Globus pallidus (tissue), 1 donor: ENCODE measurements at regions not wholly inside any gene's neighbourhood (a gene's known extent, or its start where the extent isn't known, plus 50 kb on each side); places are given as distances from the start of the nearest gene placed in this dataset.
"Not testable (repeated sequence)": the region's sequence is repeated elsewhere in the genome, so short reads cannot be mapped to it uniquely, and the experiment has no call there.

Experiments
- DNase-seq: peaks from one replicate; pipeline ENCODE4 v3.0.0-alpha.2; 2015; ENCODE audit warnings: low spot score

- DNase-seq: no peak
Measured at GRCh38 chr10:36050763-36051499, 408.8 kb upstream of the FZD8 start.

- DNase-seq: no peak
Measured at GRCh38 chr10:36048780-36049179, 406.7 kb upstream of the FZD8 start.

- DNase-seq: no peak
Measured at GRCh38 chr10:36048236-36048635, 406.1 kb upstream of the FZD8 start.

GRCh38 chr10:36042135-36042534 is 400.0 kb upstream of the FZD8 start:
- no peak for DNase-seq

DNA sequence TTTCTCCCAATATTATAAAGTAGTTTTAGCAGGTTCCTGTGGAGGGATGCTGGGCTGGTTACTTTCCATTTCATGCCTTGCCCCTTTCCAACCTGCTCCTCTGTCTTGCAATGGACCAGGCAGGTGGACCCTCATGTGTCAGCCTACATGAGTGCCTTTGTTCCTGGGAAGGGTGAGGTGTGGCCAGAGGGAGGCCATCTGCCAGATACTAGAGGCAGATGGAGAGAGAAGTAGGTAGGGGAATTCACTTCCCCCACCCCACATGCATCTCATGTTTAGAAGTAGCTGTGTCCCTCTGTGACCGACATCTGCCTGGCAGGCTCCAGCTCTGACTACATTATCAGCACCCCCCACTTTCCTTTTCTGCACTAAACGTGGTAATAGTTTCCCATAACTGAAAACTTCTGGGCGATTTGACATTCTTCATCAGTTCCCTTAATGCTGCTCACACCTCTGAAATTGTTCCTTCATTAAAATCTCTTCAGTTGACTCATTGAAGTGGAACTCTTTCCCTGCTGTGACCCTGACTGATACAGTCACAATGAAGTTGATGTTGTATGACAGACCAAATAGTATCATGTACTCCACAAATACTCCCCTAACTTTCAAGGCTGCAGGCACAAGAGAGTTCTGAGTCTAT is 396.3 kb upstream of the FZD8 start:
- no peak for DNase-seq

DNA sequence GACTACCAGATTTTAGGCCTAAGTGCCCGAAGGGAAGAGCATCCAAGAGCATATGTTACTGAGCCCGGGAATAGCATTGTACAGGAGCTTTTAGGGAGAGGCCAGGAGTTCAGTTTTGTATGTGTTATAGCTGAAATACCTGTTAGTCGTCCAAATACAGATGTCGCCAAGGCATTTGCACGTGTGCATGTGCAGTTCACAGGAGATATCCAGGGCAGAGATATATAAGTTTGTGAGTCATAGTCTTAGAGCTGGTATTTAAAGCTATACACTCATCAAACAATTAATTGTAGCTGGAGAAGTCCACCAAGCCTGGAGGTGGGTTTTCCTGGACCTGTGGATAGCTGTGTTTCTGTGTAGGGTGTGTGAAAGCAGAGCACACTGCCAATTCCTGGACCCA is 394.0 kb upstream of the FZD8 start:
- no peak for DNase-seq

DNA sequence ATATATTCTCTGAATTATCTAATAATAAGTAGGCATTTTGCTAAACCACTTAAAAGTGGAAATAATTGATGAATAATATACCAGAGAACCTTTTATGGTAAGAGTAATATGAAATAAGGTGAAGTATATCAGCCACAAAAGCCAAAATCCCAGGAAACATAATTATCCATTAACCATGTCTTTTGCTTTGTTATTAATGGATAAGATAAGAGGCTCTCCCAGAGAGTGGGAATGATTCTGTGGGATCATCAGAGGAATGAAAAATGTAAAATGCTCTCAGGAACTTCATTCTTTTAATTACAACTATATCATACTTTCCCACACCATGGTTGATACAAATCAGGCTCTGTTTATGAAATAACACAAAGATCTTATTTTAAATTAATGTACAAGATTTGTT is 391.7 kb upstream of the FZD8 start:
- DNase-seq: no peak

DNA sequence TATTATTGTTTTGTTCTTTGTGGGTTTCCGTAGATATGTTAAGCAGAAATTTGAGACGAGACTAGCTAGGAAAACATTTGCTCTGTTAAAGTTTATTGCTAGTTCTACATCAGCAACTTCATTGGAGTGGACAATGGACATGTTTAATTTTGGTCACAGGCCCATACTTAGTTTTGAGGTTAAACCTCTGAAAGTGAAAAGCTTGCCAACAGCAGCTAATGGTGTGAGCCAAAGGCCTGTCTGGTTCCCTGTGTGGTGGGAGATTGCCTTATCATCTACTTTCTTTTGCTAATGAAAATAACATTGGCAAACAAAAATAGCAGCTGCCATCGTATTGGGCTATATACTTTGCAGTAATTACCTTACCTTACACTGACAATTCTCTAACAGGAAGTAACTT is 388.4 kb upstream of the FZD8 start:
- no peak for DNase-seq

DNA sequence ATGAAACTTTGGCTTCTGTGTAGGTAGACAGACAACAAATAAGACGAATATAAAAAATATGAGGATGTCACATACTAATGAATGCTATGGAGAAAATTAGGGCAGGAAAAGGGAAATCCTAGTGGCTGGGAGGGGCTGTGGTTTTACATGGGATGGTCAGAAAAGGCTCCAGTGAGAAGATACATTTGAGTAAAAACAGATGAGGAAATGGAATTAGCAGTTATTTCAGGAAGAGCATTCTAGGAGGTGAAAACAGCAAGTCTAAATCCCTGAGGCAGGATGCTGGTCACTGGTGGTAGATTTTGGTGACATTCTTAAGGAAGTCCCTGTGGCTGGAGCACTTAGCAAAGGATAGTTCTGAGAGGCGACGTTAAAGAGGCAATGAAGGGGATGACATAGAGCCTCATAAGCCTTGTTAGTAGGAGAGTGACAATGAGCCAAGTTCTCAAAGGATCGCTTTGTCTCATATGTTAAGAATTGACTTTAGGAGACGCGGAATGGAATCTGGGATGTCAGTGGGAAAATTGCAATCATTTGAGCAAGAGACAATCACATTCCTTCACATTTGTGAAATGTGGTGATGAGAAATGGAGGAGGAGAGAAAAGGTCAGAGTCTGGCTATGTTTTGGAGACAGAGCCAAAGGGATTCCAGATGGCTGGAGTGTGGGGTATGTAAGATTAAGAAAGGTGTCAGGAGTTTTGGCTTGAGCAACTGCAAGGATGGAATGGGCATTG is 384.7 kb upstream of the FZD8 start:
- DNase-seq: no peak

GRCh38 chr10:36026081-36026480 is 384.0 kb upstream of the FZD8 start:
- no peak for DNase-seq

GRCh38 chr10:36023939-36024338 is 381.8 kb upstream of the FZD8 start:
- no peak for DNase-seq

- DNase-seq: no peak
Measured at GRCh38 chr10:36021096-36021495, 379.0 kb upstream of the FZD8 start.

DNA sequence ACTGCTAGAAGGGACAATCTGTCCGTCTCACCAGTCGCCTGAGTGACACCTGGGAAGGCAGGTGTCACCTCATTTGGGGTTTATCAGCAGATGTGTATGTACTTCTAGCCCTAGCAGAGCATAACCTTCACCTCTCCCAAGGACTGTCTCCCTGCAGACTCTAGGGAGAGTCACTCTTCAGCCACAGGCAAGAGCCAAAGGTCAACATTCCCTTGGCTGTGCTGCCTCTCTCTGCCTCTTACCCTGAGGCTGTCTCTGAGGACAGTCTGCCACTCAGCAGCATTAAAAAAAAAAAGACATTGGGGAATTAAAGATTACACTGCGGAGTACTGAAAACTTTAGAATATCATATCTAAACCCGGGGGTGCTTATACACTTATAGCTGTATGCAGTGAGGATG is 377.7 kb upstream of the FZD8 start:
- DNase-seq: no peak

- DNase-seq: no peak
Measured at GRCh38 chr10:36018996-36019395, 376.9 kb upstream of the FZD8 start.

DNA sequence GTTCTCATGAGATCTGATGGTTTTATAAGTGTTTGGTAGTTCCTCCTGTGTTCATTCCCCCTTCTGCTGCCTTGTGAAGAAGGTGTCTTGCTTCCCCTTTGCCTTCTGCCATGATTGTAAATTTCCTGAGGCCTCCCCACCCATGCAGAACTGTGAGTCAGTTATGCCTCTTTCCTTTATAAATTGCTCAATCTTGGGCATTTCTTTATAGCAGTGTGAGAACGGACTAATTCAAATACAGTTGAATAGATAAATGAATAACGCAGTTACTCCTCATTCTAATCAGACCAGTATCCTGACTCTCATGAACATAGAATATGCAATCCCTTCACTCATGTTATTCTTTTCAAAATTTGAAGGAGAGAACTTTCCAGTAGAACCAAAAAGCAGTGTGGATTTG is 375.0 kb upstream of the FZD8 start:
- DNase-seq: no peak

DNA sequence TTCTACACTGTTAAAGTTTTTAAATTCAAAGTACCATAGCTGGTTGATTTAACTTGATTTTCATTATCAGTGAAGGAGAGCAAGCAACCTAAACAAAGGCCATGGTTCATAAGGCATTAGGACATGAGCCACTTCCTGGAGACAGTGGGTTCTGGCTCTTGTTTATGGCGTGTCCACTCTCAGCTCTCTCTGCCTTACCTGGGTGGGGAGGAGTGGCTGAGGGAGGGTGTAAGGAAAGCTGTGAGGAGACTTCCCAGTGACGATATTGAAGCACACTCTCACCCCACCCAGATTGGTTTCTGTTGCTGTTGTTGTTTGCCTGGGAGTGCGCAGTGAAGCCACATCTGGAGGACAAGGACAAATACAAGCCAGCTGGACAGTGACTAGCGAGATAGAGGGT is 365.3 kb upstream of the FZD8 start:
- DNase-seq: no peak

DNA sequence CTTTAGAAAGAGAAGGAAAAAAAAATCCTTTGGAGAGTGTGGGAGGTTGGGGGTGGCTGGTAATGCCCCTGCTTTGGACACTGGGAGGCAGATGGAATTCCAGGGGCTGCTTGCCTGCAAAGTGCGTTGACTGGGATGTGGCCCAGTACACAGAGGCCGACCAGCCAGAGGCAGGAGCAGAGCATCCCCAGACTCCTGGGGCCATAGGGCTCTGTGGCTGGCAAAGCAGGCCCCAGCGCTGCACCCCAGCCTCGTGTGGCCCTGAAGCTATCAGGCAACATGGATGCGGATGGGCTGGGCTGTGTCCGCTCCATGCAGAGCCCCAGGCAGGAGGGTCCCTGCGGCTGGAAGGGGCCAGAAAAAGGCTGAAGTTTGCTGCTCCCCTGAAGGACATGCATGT is 361.6 kb upstream of the FZD8 start:
- DNase-seq: no peak

GRCh38 chr10:36003031-36003600 is 361.0 kb upstream of the FZD8 start:
- no peak for DNase-seq

- DNase-seq: no peak
Measured at GRCh38 chr10:36002445-36002844, 360.3 kb upstream of the FZD8 start.

GRCh38 chr10:36000754-36001153 is 358.7 kb upstream of the FZD8 start:
- DNase-seq: not testable (repeated sequence)

DNA sequence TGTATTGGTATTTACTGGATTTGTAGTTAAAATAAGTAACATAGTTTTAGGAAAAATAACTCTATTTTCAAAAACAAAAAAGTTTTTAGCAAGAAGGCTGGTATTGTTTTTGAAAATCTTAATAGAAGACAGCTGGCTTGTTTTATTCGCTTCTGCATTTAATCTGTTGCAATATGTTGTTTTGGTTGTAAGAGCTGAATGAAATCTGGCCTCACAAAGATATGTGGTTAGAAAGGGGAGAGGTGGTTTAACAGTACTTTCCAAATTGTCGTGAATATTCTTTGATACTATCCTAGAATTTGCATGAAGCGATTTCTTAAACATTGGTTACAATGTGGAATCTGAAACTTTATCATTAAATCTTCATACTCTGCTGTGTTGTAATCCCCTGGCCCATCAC is 355.9 kb upstream of the FZD8 start:
- DNase-seq: no peak

DNA sequence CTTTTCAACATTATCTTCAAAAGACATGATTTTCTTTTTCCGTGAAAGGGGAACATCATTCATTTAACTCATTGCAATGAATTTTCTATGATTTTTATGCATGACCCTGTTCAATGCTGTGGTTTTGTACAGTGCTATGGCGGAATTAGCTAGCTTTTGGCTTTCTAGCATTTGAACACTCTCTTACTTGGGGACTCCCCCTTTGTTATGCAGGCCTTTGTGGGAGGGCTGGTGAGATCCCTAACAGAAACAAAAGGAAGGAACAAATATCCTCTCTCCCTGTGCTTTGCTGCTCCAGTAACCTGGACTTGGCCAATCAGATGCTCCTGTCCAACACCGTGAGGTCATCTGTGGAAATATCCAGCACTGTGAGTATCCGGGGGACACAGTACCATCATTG is 353.4 kb upstream of the FZD8 start:
- DNase-seq: no peak
